Nephron progenitor cell (in vitro differentiated cells): ENCODE measurements at regions not wholly inside any gene's neighbourhood (a gene's known extent, or its start where the extent isn't known, plus 50 kb on each side); places are given as distances from the start of the nearest gene placed in this dataset.

Experiments used
- DNase-seq: peaks from one replicate; pipeline ENCODE4 v3.0.0; 2021
- H3K27ac Mint-ChIP-seq: 2 replicates; pipeline ENCODE4 v1.8.0; 2021; ENCODE audit warnings: mild to moderate bottlenecking, moderate library complexity, mixed read lengths
- H3K27me3 Mint-ChIP-seq: 2 replicates; pipeline ENCODE4 v1.8.0; 2021; ENCODE audit warnings: mild to moderate bottlenecking, low read depth, mixed read lengths; ENCODE audit not compliant: poor library complexity
- H3K36me3 Mint-ChIP-seq: 2 replicates; pipeline ENCODE4 v1.8.0; 2021; ENCODE audit warnings: low read depth, mixed read lengths
- H3K4me1 Mint-ChIP-seq: 2 replicates; pipeline ENCODE4 v1.8.0; 2021; ENCODE audit warnings: mixed read lengths
- H3K4me3 Mint-ChIP-seq: 2 replicates; pipeline ENCODE4 v1.8.0; 2021; ENCODE audit warnings: mild to moderate bottlenecking, moderate library complexity, mixed read lengths
- H3K9me3 Mint-ChIP-seq: 2 replicates; pipeline ENCODE4 v1.8.0; 2021; ENCODE audit warnings: mild to moderate bottlenecking, moderate library complexity, mixed read lengths
- CTCF ChIP-seq: fragments of 200-600 bp; sonication (generic); IDR thresholded peaks from 2 replicates; pipeline ENCODE4 v1.5.0; 2021; ENCODE audit warnings: antibody characterized with exemption

GRCh38 chr11:27604416-27604815 lies 95.8 kb downstream of the BDNF start:
- no peak overlapping the region for H3K27ac Mint-ChIP-seq
- no peaks in the 10 kb centered on the region for H3K4me1 Mint-ChIP-seq
- H3K27me3 Mint-ChIP-seq = peaks cover 4% of the 10 kb centered on the region
- no peaks in the 10 kb centered on the region for H3K36me3 Mint-ChIP-seq
- no peaks in the 10 kb centered on the region for H3K9me3 Mint-ChIP-seq
- DNase-seq = no peak
- TF ChIP-seq CTCF = no peak
- no peak overlapping the region for H3K4me3 Mint-ChIP-seq

- Mint-ChIP-seq H3K9me3 (no peaks in the 10 kb centered on the region), H3K36me3 (no peaks in the 10 kb centered on the region), H3K27me3 (peaks cover 4% of the 10 kb centered on the region), H3K27ac (no peak overlapping the region), H3K4me3 (no peak overlapping the region), H3K4me1 (no peaks in the 10 kb centered on the region)
- DNase-seq = no peak
- no peak for TF ChIP-seq CTCF
Observed at GRCh38 chr11:27603376-27603990, 96.8 kb downstream of the BDNF start.

GRCh38 chr11:27600656-27601055 lies 94.1 kb upstream of the LIN7C start:
- H3K9me3 Mint-ChIP-seq = no peaks in the 10 kb centered on the region
- TF ChIP-seq CTCF = no peak
- no peaks in the 10 kb centered on the region for H3K4me1 Mint-ChIP-seq

GRCh38 chr11:27599217-27599616 lies 92.6 kb upstream of the LIN7C start:
- Mint-ChIP-seq H3K4me1 (no peaks in the 10 kb centered on the region), H3K27me3 (peaks cover 4% of the 10 kb centered on the region), H3K4me3 (no peak overlapping the region), H3K9me3 (no peaks in the 10 kb centered on the region), H3K36me3 (no peaks in the 10 kb centered on the region), H3K27ac (no peak overlapping the region)
- DNase-seq = no peak
- no peak for TF ChIP-seq CTCF

More at GRCh38 chr11:27600656-27601055, 94.1 kb upstream of the LIN7C start:
- Mint-ChIP-seq H3K36me3 (no peaks in the 10 kb centered on the region), H3K4me3 (no peak overlapping the region), H3K27ac (no peak overlapping the region), H3K27me3 (peaks cover 4% of the 10 kb centered on the region)
- DNase-seq = no peak

GRCh38 chr11:27596802-27597201 lies 90.2 kb upstream of the LIN7C start:
- H3K4me3 Mint-ChIP-seq = no peak overlapping the region
- H3K4me1 Mint-ChIP-seq = no peaks in the 10 kb centered on the region
- H3K36me3 Mint-ChIP-seq = no peaks in the 10 kb centered on the region
- no peaks in the 10 kb centered on the region for H3K9me3 Mint-ChIP-seq
- DNase-seq = no peak
- no peak overlapping the region for H3K27ac Mint-ChIP-seq
- H3K27me3 Mint-ChIP-seq = peaks cover 4% of the 10 kb centered on the region
- TF ChIP-seq CTCF = no peak

GRCh38 chr11:27596388-27596787 lies 89.8 kb upstream of the LIN7C start:
- Mint-ChIP-seq H3K27ac (peak overlapping the region; percentile 22), H3K9me3 (no peaks in the 10 kb centered on the region), H3K27me3 (peaks cover under 1% of the 10 kb centered on the region), H3K4me1 (no peaks in the 10 kb centered on the region), H3K36me3 (no peaks in the 10 kb centered on the region), H3K4me3 (no peak overlapping the region)
- TF ChIP-seq CTCF = no peak
- DNase-seq = no peak
